ENCODE measurements at regions not wholly inside any gene's neighbourhood (a gene's known extent, or its start where the extent isn't known, plus 50 kb on each side); places are given as distances from the start of the nearest gene placed in this dataset.

- TF ChIP-seq, protein P1, sequence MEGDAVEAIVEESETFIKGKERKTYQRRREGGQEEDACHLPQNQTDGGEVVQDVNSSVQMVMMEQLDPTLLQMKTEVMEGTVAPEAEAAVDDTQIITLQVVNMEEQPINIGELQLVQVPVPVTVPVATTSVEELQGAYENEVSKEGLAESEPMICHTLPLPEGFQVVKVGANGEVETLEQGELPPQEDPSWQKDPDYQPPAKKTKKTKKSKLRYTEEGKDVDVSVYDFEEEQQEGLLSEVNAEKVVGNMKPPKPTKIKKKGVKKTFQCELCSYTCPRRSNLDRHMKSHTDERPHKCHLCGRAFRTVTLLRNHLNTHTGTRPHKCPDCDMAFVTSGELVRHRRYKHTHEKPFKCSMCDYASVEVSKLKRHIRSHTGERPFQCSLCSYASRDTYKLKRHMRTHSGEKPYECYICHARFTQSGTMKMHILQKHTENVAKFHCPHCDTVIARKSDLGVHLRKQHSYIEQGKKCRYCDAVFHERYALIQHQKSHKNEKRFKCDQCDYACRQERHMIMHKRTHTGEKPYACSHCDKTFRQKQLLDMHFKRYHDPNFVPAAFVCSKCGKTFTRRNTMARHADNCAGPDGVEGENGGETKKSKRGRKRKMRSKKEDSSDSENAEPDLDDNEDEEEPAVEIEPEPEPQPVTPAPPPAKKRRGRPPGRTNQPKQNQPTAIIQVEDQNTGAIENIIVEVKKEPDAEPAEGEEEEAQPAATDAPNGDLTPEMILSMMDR (IDR thresholded peaks at IDR 0.05) = no peak
- TF ChIP-seq POLR2A (IDR thresholded peaks at IDR 0.05) = no peak
- WGBS, 2 donors = 91 to 93% methylated on average over 9 of the region's 9 CpGs
- Histone ChIP-seq H3K4me3 (no peak overlapping the region), H3K27ac (no peak overlapping the region), H3K36me3 (replicated peaks in 1 of 2; ENCODE audit: insufficient read depth in 1 of 2, low read depth in 2 of 2) (no peaks in the 10 kb centered on the region), H3K9me3 (no peaks in the 10 kb centered on the region), H3K27me3 (no peaks in the 10 kb centered on the region), H3K4me1 (no peaks in the 10 kb centered on the region)
- no peak for ATAC-seq
- DNase-seq = no peak
- intact Hi-C loops (cut with DNase I) = no loop called here
Observed at GRCh38 chr6:22056398-22056797, 240.4 kb downstream of the PRL start.

DNA sequence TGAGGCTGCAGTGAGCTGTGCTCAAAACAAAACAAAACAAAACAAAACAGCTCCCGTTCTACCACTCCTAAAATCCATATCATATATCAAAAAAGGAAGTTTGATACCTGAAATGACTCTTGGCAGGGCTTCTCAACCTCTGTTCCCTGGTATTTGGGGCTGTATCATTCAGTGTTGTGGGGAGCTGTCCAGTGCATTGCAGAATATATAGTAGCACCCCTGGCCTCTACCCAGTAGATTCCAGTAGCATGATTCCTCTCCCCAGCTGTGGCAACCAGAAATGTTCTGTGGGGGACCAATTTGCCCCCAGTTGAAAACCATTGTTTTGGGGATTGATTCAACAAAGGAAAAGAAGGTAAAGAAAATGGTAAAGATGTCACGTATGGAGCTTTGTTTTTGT, 238.9 kb downstream of the PRL start:
- TF ChIP-seq, protein P1 (IDR thresholded peaks at IDR 0.05) = no peak
- no peak for TF ChIP-seq POLR2A (IDR thresholded peaks at IDR 0.05)
- 56 to 81% methylated on average over 2 of the region's 2 CpGs for WGBS, 2 donors
- no peaks in the 10 kb centered on the region for H3K36me3 ChIP-seq (replicated peaks in 1 of 2; ENCODE audit: insufficient read depth in 1 of 2, low read depth in 2 of 2)

GRCh38 chr6:22059126-22059525, 237.7 kb downstream of the PRL start:
- Histone ChIP-seq H3K4me1 (no peaks in the 10 kb centered on the region), H3K36me3 (replicated peaks in 1 of 2; ENCODE audit: insufficient read depth in 1 of 2, low read depth in 2 of 2) (no peaks in the 10 kb centered on the region), H3K9me3 (no peaks in the 10 kb centered on the region), H3K27ac (no peak overlapping the region), H3K4me3 (no peak overlapping the region), H3K27me3 (no peaks in the 10 kb centered on the region)
- ATAC-seq (no peak), DNase-seq (no peak)
- no peak for TF ChIP-seq POLR2A (IDR thresholded peaks at IDR 0.05)
- TF ChIP-seq, protein P1 (IDR thresholded peaks at IDR 0.05) = no peak
- intact Hi-C loops (cut with DNase I) = no loop called here
- 76 to 77% methylated on average over 3 of the region's 3 CpGs for WGBS, 2 donors

More for the DNA sequence above, 238.9 kb downstream of the PRL start:
- no peak overlapping the region for H3K27ac ChIP-seq
- DNase-seq (no peak), ATAC-seq (no peak)
- no peaks in the 10 kb centered on the region for H3K9me3 ChIP-seq
- H3K27me3 ChIP-seq = no peaks in the 10 kb centered on the region
- H3K4me3 ChIP-seq = no peak overlapping the region
- intact Hi-C loops (cut with DNase I) = no loop called here
- H3K4me1 ChIP-seq = no peaks in the 10 kb centered on the region

- no peaks in the 10 kb centered on the region for H3K27me3 ChIP-seq
- H3K4me1 ChIP-seq = no peaks in the 10 kb centered on the region
- ATAC-seq (no peak), DNase-seq (no peak)
- H3K9me3 ChIP-seq = no peaks in the 10 kb centered on the region
- no peak overlapping the region for H3K27ac ChIP-seq
- H3K4me3 ChIP-seq = no peak overlapping the region
- intact Hi-C loops (cut with DNase I) = no loop called here
- H3K36me3 ChIP-seq (replicated peaks in 1 of 2; ENCODE audit: insufficient read depth in 1 of 2, low read depth in 2 of 2) = no peaks in the 10 kb centered on the region
- 50 to 70% methylated on average over 1 of the region's 1 CpG for WGBS, 2 donors
- no peak for TF ChIP-seq POLR2A (IDR thresholded peaks at IDR 0.05)
- TF ChIP-seq, protein P1 (IDR thresholded peaks at IDR 0.05) = no peak
Observed at GRCh38 chr6:22059946-22060345, 236.9 kb downstream of the PRL start.

GRCh38 chr6:22062807-22063408, 233.9 kb downstream of the PRL start:
- Histone ChIP-seq H3K9me3 (no peaks in the 10 kb centered on the region), H3K4me3 (no peak overlapping the region), H3K27me3 (no peaks in the 10 kb centered on the region), H3K4me1 (no peaks in the 10 kb centered on the region), H3K36me3 (replicated peaks in 1 of 2; ENCODE audit: insufficient read depth in 1 of 2, low read depth in 2 of 2) (no peaks in the 10 kb centered on the region), H3K27ac (no peak overlapping the region)
- intact Hi-C loops (cut with DNase I) = no loop called here
- 77 to 80% methylated on average over 18 to 19 of the region's 21 CpGs for WGBS, 2 donors
- TF ChIP-seq, protein P1 (IDR thresholded peaks at IDR 0.05) = no peak
- TF ChIP-seq POLR2A (IDR thresholded peaks at IDR 0.05) = no peak
- DNase-seq (peak in 1 of 4 donors; percentile 10), ATAC-seq (no peak)
